HG02852 (cell line): ENCODE measurements at regions not wholly inside any gene's neighbourhood (a gene's known extent, or its start where the extent isn't known, plus 50 kb on each side); places are given as distances from the start of the nearest gene placed in this dataset.

Source experiments
- ATAC-seq: cut with Tn5 transposase; IDR thresholded peaks from one replicate; pipeline ENCODE4 v1.9.1; 2021; ENCODE audit warnings: mild to moderate bottlenecking, moderate library complexity; ENCODE audit not compliant: unreplicated experiment

DNA sequence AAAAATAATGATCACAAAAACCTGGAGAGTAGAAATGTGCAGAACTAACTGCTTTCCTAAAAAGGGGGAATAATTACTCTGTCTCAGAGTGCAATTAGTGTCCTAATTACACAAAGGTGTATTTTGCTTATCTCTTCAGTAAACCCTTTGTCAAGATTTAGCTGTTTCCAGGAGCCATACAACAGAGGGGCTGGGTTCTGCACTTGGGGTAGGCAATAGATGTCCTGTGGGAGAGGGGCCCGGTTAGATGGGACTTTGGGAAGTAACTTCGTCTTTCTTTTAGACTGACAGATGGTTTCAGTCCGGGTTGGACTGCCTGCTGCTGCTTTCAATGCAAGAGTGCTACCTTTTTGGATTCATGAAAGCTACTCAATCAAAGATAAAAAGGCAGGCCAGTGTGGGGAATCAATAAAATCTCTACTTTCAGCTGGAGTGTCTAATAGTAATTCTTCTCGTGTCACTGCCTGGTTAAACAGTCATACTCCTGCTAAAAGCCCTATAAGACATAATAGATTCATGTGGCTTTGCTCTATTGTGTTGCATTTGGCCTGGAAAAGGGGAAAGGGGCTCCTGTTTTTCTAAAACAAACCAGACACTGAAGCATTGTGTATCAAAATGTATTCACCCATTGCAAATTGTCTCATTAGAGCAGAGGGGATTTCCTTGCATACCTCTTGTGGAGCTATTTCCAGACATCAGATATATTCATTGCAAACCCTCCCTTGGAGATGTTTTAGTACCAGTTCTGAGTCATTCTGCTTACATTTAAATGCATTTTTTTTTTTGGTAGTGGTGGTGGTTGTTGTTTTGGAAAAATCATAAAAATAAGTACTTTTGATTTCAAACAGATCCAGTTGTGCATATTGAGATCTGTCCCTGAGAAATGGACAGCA, 83.3 kb upstream of the PCDH8 start:
- ATAC-seq, result no peak

DNA sequence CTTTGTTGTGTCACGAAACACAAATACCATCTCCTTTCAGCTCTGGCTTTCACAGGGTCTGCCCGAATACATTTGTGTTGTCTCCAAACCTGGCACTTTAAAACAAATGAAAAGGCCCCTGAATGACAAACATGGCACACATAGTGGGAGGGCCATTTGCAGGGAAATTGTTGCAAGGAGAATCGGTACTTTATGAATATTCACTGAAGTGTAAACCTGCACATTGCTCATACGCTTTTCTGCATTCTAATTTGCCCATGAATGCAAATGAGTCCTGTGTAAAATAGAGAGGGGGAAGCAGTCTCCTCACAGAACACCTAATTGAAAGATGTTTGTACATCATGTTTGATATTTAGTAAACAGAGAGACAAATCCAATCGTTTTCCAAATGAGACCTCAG, 82.7 kb upstream of the PCDH8 start:
- no peak for ATAC-seq

- ATAC-seq, result no peak
Measured at GRCh38 chr13:52929846-52930245, 81.4 kb upstream of the PCDH8 start.

DNA sequence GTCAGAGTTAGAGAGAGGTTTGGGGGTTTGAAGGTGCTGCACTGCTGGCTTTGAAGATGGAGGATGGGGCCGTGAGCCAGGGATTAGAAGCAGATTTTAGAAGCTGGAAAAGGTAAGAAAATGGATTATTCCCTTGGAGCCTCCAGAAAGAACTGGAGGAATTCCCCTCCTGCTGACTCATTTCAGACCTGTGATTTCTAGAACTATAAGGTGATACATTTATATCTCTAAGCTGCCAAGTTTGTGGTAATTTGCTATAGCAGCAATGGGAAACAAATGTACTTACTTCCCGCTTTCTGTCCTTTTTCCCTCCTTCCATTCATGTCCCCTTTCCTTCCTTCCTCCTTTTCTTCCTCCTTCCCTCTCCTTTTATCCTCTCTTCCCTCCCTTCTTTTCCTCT, 78.5 kb upstream of the PCDH8 start:
- ATAC-seq, result no peak

DNA sequence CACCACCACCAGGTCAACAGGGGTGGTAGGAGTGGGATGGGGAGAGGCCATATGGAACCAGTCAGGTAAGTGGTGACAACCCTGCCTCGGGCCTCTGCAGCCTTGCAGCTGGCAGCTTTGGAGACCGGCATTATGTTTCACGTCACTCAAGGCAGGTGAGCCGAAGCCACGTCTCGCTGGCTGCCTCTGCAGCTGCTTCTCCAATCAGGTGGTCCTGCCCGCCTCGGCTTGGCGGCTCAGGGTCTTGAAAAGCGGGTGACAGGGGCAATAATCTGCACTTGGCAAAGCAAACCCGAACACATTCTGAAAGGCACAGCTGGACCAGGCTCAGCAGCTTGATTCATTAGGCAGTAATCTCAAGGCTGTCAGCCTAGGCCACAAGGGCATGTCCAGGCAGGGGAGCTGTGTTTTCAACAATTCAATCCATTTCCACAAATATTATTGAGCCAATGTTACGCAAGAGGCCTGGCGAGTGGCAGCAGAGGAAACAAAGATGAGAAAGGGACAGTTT, 77.4 kb upstream of the PCDH8 start:
- ATAC-seq, result no peak

- no peak for ATAC-seq
Measured at GRCh38 chr13:52925251-52925650, 76.8 kb upstream of the PCDH8 start.

GRCh38 chr13:52924289-52925148, 76.1 kb upstream of the PCDH8 start:
- ATAC-seq, result no peak

GRCh38 chr13:52922961-52923360, 74.5 kb upstream of the PCDH8 start:
- no peak for ATAC-seq

DNA sequence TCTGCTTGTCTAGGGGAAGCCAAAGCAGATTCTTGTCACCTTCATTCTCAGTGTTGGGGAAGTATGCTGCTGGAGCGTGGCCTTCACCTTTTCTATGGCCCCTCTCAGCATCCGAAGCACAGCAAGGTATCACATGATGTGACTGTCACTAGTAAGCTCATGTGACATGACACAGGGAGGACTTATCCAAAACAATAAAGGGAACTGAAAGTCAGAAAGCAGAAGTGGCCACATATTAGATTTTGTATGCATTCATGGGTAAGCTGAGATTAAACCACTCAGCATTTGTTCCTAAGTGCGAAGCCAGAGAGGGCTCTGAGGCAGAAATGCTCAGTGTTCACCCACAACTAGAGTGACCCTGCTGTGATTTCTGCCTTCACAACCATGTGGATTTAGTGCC, 72.8 kb upstream of the PCDH8 start:
- ATAC-seq, result peak; percentile 99

DNA sequence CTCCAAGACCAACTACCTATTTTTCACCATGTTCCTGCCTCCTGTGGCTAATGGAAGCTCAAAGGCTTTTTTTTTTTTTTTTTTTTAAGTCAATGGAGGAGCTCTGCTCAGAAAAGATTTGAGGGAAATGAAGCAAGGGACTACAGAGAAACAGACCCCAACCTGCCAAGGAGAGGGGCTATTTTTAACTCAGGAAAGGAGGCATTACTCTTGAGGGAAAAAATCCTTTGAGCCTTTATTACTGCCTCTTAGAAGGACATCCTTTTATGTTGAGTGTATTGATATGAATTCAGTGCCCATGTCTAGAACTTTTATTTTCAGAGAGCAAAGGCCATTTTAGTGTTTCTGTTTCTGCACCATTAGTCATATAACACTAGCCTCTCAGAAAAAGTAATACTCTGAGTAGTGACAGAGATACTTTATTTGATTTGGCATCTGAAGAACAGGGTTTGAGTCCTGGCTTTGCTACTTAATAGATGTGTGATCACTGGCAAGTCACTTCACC, 68.1 kb upstream of the PCDH8 start:
- ATAC-seq, result no peak

DNA sequence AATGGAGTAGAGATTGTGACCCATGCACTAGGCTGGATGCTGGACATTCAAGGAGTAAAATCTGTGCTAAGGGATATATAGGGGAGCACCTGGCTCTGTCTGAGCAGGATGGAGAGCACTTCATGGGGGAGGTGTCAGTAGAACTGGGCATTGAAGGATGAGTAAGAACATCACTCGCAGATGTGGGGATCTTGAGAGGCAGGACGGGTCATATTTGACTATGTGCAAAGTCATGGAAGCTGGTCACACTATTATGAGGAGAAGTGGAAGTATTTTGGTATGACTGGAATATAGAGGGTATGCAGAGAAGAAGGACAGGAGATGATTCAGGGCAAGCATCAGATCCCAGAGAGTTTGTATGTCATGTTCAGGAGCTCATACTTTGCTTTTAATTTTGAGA, 62.9 kb upstream of the PCDH8 start:
- no peak for ATAC-seq

DNA sequence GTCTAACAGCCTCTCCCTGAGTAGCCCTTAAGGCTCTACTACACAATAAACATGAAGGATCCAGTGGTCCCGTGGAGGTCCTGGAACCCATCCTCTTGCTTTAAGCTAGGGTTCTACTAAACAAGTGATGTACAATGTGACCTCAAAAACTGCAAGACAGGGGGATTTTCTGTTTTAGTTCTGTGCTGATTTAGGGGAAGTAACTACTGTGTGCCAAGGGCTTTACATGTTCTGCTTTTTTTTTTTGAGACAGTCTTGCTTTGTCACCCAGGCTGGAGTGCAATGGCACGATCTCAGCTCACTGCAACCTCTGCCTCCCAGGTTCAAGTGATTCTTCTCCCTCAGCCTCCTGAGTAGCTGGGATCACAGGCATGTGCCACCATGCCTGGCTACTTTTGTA, 61.9 kb upstream of the PCDH8 start:
- ATAC-seq, result peak; percentile 74

DNA sequence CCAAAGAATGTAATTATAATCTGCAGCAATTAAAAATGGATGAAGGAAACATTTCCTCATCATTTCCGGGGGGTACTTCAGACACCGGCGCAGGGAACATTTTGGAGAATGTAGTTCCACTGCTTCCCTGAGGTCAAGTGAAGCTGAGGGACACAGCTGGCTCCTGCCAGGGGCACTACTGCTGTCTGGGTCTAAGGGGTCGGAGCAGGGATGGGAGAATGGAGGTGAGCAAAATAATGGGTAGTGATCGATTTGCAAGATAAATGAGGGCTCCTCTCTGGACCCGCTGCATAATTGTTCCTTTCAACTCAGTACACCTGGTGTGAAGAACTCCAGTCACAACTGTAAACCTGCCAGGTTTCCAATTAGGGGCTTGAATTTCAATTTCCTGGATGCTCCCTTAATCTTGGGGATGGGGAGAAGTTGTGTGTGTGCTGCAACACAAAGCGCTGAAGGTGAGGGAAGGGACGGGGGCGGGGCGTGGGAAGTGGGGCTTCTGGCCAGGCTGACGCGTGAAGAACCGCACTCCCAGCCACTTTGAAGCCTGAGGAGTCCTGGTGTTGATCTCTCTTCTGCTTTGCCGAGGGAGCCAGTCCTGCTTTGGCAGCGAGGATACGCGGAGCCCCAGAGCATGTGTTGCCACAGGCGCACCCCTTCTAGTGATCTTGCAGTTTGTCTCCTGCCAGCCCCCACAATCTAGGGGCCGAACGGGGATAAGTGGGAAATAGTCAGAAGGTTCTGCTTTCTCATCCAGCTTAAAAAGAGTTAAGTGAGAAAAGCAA, 57.9 kb upstream of the PCDH8 start:
- ATAC-seq, result no peak

DNA sequence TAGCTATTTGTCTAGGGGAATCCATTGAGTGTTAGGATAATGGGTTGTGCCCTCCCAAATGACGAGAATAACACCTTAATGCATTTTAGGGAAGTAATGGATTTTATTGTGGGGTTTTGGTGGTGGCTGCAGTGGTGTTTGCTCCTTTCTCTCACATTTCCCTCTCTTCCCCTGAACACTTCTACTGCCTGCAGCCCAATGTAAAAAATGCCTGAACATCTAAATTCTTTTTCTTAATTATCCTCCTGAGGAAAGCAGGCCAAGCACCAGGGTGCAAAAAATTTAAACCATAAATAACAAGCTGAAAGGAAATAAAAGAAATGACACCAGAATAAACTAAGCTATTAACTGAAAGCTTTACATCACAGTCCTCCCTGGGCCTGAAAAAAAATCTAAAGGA, 57.3 kb upstream of the PCDH8 start:
- no peak for ATAC-seq

- peak; percentile 99 for ATAC-seq
Measured at GRCh38 chr13:52903320-52903719, 54.9 kb upstream of the PCDH8 start.

DNA sequence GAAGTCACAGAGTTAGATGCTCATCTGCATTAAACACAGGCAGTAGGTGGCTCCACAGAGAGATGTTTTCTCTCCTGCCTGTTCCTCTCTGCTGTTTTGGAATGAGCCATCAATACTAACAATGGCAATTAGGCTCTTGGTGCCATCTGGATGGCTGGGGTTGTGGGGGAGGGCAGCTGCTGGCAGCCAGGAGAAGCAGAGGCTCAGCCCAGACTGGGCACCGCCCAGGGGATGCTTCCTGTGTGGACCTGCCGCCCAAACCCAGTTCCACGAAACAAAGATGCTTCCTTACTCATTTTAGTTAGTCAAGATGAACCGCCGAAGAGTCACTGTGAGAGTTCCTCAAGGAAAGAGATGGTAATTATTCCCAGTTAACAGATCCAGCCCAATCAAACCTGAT, 50.8 kb upstream of the PCDH8 start:
- no peak for ATAC-seq
